Epithelial cell of proximal tubule (primary cell): ENCODE measurements at regions not wholly inside any gene's neighbourhood (a gene's known extent, or its start where the extent isn't known, plus 50 kb on each side); places are given as distances from the start of the nearest gene placed in this dataset.

ENCODE experiments used
- DNase-seq: peaks from one replicate; pipeline ENCODE4 v3.0.0-alpha.2; 2011; ENCODE audit warnings: low read depth
- H3K4me3 ChIP-seq: 2 replicates; pipeline ENCODE4 v1.5.1; 2011; ENCODE audit warnings: low read depth, mild to moderate bottlenecking, low read length
- TF ChIP-seq, protein P1 (sequence below): conservative IDR thresholded peaks from 2 replicates; pipeline ENCODE4 v1.5.1; 2012; ENCODE audit warnings: low read depth, mild to moderate bottlenecking, low read length

DNA sequence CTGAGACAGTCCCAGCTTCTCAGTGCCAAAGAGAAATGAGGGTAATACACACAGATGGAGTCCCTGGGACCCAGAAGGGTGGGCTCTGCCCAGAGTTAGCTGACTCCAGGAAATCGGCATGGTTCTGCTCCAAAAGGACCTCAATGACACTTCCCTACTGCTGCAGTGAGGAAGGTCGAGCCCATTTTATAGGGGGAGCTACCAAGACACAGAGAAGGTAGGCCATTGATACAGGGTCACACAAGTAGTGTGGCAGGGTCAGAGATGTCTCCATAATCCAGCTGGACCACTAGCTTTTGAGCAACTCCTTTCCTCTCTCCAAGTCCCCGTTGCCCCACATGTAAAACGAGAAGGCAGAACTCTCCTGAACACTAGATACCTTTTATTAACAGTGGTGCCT is 276.9 kb downstream of the MYCN start:
- H3K4me3 ChIP-seq, result no peak overlapping the region
- TF ChIP-seq, protein P1, sequence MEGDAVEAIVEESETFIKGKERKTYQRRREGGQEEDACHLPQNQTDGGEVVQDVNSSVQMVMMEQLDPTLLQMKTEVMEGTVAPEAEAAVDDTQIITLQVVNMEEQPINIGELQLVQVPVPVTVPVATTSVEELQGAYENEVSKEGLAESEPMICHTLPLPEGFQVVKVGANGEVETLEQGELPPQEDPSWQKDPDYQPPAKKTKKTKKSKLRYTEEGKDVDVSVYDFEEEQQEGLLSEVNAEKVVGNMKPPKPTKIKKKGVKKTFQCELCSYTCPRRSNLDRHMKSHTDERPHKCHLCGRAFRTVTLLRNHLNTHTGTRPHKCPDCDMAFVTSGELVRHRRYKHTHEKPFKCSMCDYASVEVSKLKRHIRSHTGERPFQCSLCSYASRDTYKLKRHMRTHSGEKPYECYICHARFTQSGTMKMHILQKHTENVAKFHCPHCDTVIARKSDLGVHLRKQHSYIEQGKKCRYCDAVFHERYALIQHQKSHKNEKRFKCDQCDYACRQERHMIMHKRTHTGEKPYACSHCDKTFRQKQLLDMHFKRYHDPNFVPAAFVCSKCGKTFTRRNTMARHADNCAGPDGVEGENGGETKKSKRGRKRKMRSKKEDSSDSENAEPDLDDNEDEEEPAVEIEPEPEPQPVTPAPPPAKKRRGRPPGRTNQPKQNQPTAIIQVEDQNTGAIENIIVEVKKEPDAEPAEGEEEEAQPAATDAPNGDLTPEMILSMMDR, result no peak
- DNase-seq, result no peak

DNA sequence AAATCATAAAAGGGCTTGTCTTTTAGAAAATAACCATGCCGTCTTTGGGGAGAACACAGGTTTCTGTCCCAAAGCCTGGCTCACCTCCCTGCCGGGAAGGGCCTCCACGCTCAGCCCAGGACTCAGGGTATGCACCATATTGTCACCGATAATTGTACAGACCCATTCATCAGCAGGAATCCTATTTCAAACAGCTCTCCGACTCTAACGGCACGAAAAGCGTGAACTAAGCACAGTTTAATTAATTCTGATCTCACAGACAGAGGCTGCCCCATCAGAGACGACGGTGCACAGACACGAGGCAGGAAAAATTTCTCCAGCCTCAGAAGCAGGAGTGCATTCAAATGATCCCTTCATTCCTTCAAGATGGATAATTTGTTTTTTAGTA is 276.2 kb downstream of the MYCN start:
- DNase-seq, result no peak
- H3K4me3 ChIP-seq, result no peak overlapping the region
- TF ChIP-seq, protein P1, result no peak

DNA sequence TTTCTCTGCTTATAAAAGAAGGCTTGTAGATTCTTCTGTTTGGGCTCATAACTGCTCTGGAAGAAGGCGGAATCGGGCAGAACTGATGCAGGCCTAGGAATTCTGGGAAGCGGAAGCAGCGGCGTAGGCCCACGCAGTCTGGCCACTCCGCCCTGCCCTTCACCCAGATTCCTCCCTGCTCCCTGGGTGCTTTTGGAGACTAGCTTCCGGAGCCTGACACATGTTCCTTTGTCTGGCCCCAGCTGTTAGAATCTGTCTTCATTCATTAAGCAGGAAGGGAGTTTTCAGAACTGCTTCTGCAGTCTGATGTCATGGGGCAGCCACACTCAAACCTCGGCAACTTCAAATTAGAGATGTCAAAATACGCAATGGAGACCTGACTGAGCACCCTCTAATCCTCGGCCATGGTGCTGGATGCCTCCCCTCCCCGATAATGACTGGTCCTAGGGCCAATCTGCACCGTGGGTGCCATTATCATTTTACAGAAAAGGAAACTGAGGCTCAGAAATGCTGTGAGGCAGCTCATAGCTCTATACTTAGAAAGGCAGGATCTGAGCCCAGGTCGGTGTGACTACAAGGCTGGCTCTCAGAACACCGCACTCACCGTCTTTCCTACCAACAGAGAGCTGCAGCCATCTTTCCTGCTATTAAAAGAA is 275.7 kb downstream of the MYCN start:
- TF ChIP-seq, protein P1, result no peak
- no peak overlapping the region for H3K4me3 ChIP-seq
- no peak for DNase-seq

DNA sequence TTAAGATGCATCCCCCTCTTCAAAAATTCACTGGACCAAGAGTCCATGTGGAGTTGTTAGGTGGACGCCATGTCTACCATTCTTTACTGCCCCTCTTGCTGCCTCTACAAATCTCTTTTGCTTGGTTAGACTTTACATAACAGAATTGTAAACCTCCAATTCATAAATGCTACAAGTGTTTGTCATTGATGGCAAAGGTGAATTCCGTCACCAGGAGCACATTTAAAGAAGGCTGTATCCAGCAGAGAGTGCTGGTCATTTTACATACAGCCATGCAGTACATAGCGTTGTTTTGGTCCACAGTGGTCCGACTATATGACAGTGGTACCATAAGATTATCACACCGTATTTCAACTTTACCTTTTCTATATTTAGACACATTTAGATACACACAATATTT is 274.5 kb downstream of the MYCN start:
- DNase-seq, result no peak
- TF ChIP-seq, protein P1, result no peak
- H3K4me3 ChIP-seq, result no peak overlapping the region

DNA sequence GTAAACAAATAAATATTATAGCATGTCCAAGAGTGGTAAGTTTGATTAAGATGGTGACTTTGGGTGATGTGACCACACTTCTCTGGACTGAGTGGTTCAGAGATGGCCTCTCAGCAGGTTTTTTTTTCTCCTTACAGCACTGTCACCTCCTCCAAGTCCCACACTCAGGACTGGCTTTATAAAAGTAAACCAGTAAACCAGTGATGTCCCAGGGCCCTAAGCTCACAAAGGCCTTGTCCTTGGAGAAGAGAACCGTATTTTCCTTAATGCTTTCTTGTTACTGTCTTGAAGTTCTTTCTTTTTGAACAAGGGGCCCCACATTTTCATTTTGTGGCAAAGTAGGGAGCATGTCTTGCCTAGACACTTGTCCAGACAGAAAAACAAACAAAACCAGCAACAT is 274.0 kb downstream of the MYCN start:
- H3K4me3 ChIP-seq, result no peak overlapping the region
- TF ChIP-seq, protein P1, result no peak
- DNase-seq, result no peak

DNA sequence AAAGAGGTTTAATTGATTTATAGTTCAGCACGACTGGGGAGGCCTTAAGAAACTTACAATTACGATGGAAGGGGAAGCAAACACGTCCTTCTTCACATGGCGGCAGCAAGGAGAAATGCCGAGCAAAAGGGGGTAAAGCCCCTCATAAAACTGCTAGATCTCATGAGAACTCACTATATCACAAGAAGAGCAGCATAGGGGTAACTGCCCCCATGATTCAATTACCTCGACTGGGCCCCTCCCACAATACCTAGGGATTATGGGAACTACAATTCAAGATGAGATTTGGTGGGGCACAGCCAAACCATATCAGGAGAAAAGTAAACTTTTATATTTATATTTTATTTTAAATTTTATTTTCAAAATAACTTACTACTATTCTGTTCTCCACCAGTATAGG is 272.0 kb downstream of the MYCN start:
- DNase-seq, result no peak
- no peak overlapping the region for H3K4me3 ChIP-seq
- TF ChIP-seq, protein P1, result no peak

DNA sequence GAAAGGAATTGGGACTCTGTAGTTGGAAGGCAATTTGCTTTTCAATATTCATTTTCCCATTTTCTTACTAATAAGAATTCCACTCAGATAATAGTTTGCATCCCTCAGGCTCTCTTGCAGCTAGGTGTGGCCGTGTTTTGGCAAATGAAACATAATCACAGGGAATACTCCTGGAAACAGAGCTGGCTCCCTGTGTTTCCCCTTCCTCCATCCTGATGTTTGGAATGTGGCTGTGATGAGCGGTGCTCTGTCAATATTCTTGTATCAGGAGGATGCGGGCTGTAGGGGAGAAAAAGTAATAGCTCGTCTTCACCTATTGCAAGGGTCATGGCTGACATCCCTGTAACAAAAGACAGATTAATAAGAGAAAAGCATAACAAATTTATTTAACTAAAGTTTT is 271.0 kb downstream of the MYCN start:
- H3K4me3 ChIP-seq, result no peak overlapping the region
- DNase-seq, result no peak
- TF ChIP-seq, protein P1, result no peak
